Epidermal melanocyte (primary cell): ENCODE measurements at regions not wholly inside any gene's neighbourhood (a gene's known extent, or its start where the extent isn't known, plus 50 kb on each side); places are given as distances from the start of the nearest gene placed in this dataset.
"Not testable (repeated sequence)": the region's sequence is repeated elsewhere in the genome, so short reads cannot be mapped to it uniquely, and the experiment has no call there.

ENCODE experiments used
- DNase-seq: peaks from one replicate; pipeline ENCODE4 v3.0.0; 2011; ENCODE audit warnings: low spot score; ENCODE audit not compliant: insufficient read length

- peak; percentile 12 for DNase-seq
Observed at GRCh38 chr5:60101573-60101972, 208.0 kb upstream of the PDE4D start.

GRCh38 chr5:60092671-60093422, 199.3 kb upstream of the PDE4D start:
- peak; percentile 13 for DNase-seq

GRCh38 chr5:60086583-60086982, 193.1 kb upstream of the PDE4D start:
- no peak for DNase-seq

GRCh38 chr5:60084226-60084625, 190.7 kb upstream of the PDE4D start:
- no peak for DNase-seq

- DNase-seq, result no peak
Observed at GRCh38 chr5:60077292-60077691, 183.8 kb upstream of the PDE4D start.

GRCh38 chr5:60076746-60077145, 183.2 kb upstream of the PDE4D start:
- DNase-seq, result no peak

- no peak for DNase-seq
Observed at GRCh38 chr5:60066502-60066901, 173.0 kb upstream of the PDE4D start.

GRCh38 chr5:60060389-60060788, 166.9 kb upstream of the PDE4D start:
- DNase-seq, result no peak

- DNase-seq, result no peak
Observed at GRCh38 chr5:60056191-60056590, 162.7 kb upstream of the PDE4D start.

GRCh38 chr5:60055168-60055567, 161.6 kb upstream of the PDE4D start:
- DNase-seq, result no peak

GRCh38 chr5:60041996-60042664, 148.6 kb upstream of the PDE4D start:
- not testable (repeated sequence) for DNase-seq

GRCh38 chr5:60041508-60041907, 148.0 kb upstream of the PDE4D start:
- DNase-seq, result not testable (repeated sequence)

- DNase-seq, result no peak
Observed at GRCh38 chr5:60036192-60036938, 142.8 kb upstream of the PDE4D start.

- DNase-seq, result no peak
Observed at GRCh38 chr5:60026161-60026560, 132.6 kb upstream of the PDE4D start.

GRCh38 chr5:60024104-60024503, 130.6 kb upstream of the PDE4D start:
- no peak for DNase-seq

- no peak for DNase-seq
Observed at GRCh38 chr5:60023255-60023654, 129.7 kb upstream of the PDE4D start.

GRCh38 chr5:60020457-60020856, 126.9 kb upstream of the PDE4D start:
- no peak for DNase-seq

GRCh38 chr5:60018960-60019359, 125.4 kb upstream of the PDE4D start:
- DNase-seq, result not testable (repeated sequence)

GRCh38 chr5:60018091-60018490, 124.6 kb upstream of the PDE4D start:
- DNase-seq, result no peak

- no peak for DNase-seq
Observed at GRCh38 chr5:60014331-60014730, 120.8 kb upstream of the PDE4D start.

GRCh38 chr5:60010853-60011252, 117.3 kb upstream of the PDE4D start:
- DNase-seq, result no peak

- DNase-seq, result no peak
Observed at GRCh38 chr5:60010328-60010727, 116.8 kb upstream of the PDE4D start.
